Endothelial cell of umbilical vein (primary cell): ENCODE measurements at regions not wholly inside any gene's neighbourhood (a gene's known extent, or its start where the extent isn't known, plus 50 kb on each side); places are given as distances from the start of the nearest gene placed in this dataset.

Experiments
- BruUV-seq: library from RNA; stranded (reverse); fragments of 400-500 nt; replicated peaks from 2 replicates; lab custom pipeline; 2021; lab: Mats Ljungman, UMichigan
- CTCF ChIA-PET: fragments of 300-600, 350-600 bp; sonication (Branson Sonifier 250); formaldehyde crosslinking; loops from one replicate; lab custom pipeline; 2021; ENCODE audit warnings: antibody characterized with exemption, inconsistent platforms; lab: Charles Lee
- POLR2A ChIA-PET: fragments of 300-600, 350-600 bp; sonication (Branson Sonifier 250); formaldehyde crosslinking; loops from one replicate; lab custom pipeline; 2021; ENCODE audit warnings: antibody characterized with exemption, inconsistent platforms; lab: Charles Lee
- DNase-seq: peaks from one replicate; pipeline ENCODE4 v3.0.0-alpha.2; 2011; ENCODE audit warnings: low read depth, low spot score
- FAIRE-seq: peaks from 2 replicates; lab custom pipeline; 2011; peaks lifted over from hg19 to GRCh38; lab: Jason Lieb, UNC
- H2AFZ ChIP-seq: 2 replicates; pipeline ENCODE4 v1.6.0; 2012; ENCODE audit warnings: low read depth, low read length, control low read depth, inconsistent platforms
- H3K27ac ChIP-seq: 2 replicates; pipeline ENCODE4 v1.5.1; 2011; ENCODE audit warnings: low read depth, mild to moderate bottlenecking, control low read depth, low read length, moderate library complexity; ENCODE audit not compliant: insufficient read depth
- H3K27me3 ChIP-seq, 2 experiments: 2 replicates each; pipeline versions ENCODE4 v1.6.0 to v1.6.1; 2011; ENCODE audit warnings: low read length in 2 of 2, mixed read lengths in 1 of 2; ENCODE audit not compliant: control insufficient read depth in 2 of 2, insufficient read depth in 2 of 2
- H3K36me3 ChIP-seq, 2 experiments: 2 replicates in 1 of 2; 3 replicates in 1 of 2; pipeline ENCODE4 v1.5.1; 2011; ENCODE audit warnings: low read length in 2 of 2, mild to moderate bottlenecking in 1 of 2, moderate library complexity in 1 of 2; ENCODE audit not compliant: control insufficient read depth in 2 of 2, insufficient read depth in 2 of 2; ENCODE audit errors: extremely low read depth in 1 of 2
- H3K4me1 ChIP-seq: 3 replicates; pipeline ENCODE4 v1.5.1; 2011; ENCODE audit warnings: mild to moderate bottlenecking, low read length; ENCODE audit not compliant: control insufficient read depth, insufficient read depth; ENCODE audit errors: extremely low read depth
- H3K4me2 ChIP-seq: 2 replicates; pipeline ENCODE4 v1.6.1; 2011; ENCODE audit warnings: low read length, control low read depth, mixed read lengths; ENCODE audit not compliant: insufficient read depth
- H3K4me3 ChIP-seq, 3 experiments: fragments of 200-600 bp in 1 of 3; sonication (generic), shearing (Covaris generic) in 1 of 3; replicated peaks in 1 of 3; 2 replicates each; pipeline ENCODE4 v1.5.1; 2011 to 2016; ENCODE audit warnings: control low read depth in 3 of 3, low read length in 3 of 3, mild to moderate bottlenecking in 2 of 3, inconsistent platforms in 1 of 3, low read depth in 1 of 3, moderate library complexity in 1 of 3; ENCODE audit not compliant: insufficient read depth in 1 of 3
- H3K79me2 ChIP-seq: 2 replicates; pipeline ENCODE4 v1.6.0; 2012; ENCODE audit warnings: low read length, inconsistent platforms; ENCODE audit not compliant: control insufficient read depth, insufficient read depth
- H3K9ac ChIP-seq: replicated peaks from 2 replicates; pipeline ENCODE3; 2011; ENCODE audit warnings: low read length, control low read depth; ENCODE audit not compliant: insufficient read depth; ENCODE audit errors: extremely low read depth
- H3K9me1 ChIP-seq: replicated peaks from 3 replicates; pipeline ENCODE4 v1.6.0; 2011; ENCODE audit warnings: mild to moderate bottlenecking, low read length; ENCODE audit not compliant: control insufficient read depth, insufficient read depth; ENCODE audit errors: extremely low read depth
- H3K9me3 ChIP-seq: replicated peaks from 2 replicates; pipeline ENCODE4 v1.5.1; 2012; ENCODE audit warnings: low read length, inconsistent platforms; ENCODE audit not compliant: control insufficient read depth, insufficient read depth
- H4K20me1 ChIP-seq: replicated peaks from 2 replicates; pipeline ENCODE3; 2011; ENCODE audit warnings: mild to moderate bottlenecking, low read length; ENCODE audit not compliant: control insufficient read depth, insufficient read depth; ENCODE audit errors: extremely low read depth
- CTCF ChIP-seq, 2 donors: IDR thresholded peaks; 1 replicate in 1 of 2; 2 replicates in 1 of 2; pipeline ENCODE4 v1.5.1; 2011; ENCODE audit warnings: low read length in 2 of 2, mild to moderate bottlenecking in 2 of 2, moderate library complexity in 2 of 2, control low read depth in 1 of 2, inconsistent platforms in 1 of 2, low read depth in 1 of 2; ENCODE audit not compliant: insufficient read depth in 1 of 2; ENCODE audit errors: extremely low read depth in 1 of 2
- EZH2 ChIP-seq: IDR thresholded peaks from 2 replicates; pipeline ENCODE4 v1.6.1; 2012; ENCODE audit warnings: borderline replicate concordance, low read depth, mild to moderate bottlenecking, moderate library complexity, low read length, inconsistent platforms; ENCODE audit not compliant: severe bottlenecking
- FOS ChIP-seq: IDR thresholded peaks from 2 replicates; pipeline ENCODE4 v1.6.1; 2011; ENCODE audit warnings: mild to moderate bottlenecking, low read length, moderate library complexity, borderline replicate concordance; ENCODE audit not compliant: insufficient read depth
- GATA2 ChIP-seq: IDR thresholded peaks from 2 replicates; pipeline ENCODE4 v1.7.0; 2011; ENCODE audit warnings: low read depth, mild to moderate bottlenecking, moderate library complexity, mixed read lengths, low read length; ENCODE audit not compliant: insufficient read length, insufficient read depth
- JUN ChIP-seq: IDR thresholded peaks from 2 replicates; pipeline ENCODE4 v1.6.1; 2011; ENCODE audit warnings: borderline replicate concordance, low read depth; ENCODE audit not compliant: insufficient read length, insufficient read depth
- MAX ChIP-seq: IDR thresholded peaks from 2 replicates; pipeline ENCODE4 v1.6.1; 2011; ENCODE audit not compliant: insufficient read depth, insufficient read length
- MYC ChIP-seq: IDR thresholded peaks from one replicate; pipeline ENCODE4 v1.6.1; 2011; ENCODE audit warnings: mild to moderate bottlenecking, low read depth, low read length
- POLR2A ChIP-seq: IDR thresholded peaks from 2 replicates; pipeline ENCODE4 v1.6.1; 2012; ENCODE audit warnings: low read depth, mild to moderate bottlenecking, control low read depth, low read length
- POLR2AphosphoS5 ChIP-seq: IDR thresholded peaks from 2 replicates; pipeline ENCODE4 v1.6.1; 2012; ENCODE audit warnings: low read depth, mild to moderate bottlenecking, control low read depth, low read length, moderate library complexity; ENCODE audit not compliant: insufficient read depth
- dilution Hi-C: fragments of 300-500 bp; cut with MboI; formaldehyde crosslinking; loops from one replicate; pipeline ENCODE4 v1.15.0; 2019; ENCODE audit warnings: low sequenced_read_pairs; ENCODE audit not compliant: extremely low pct_ligation_motif_present
- intact Hi-C: fragments of 100-400 bp; cut with micrococcal nuclease; formaldehyde crosslinking; loops from one replicate; pipeline ENCODE4 v1.10.0; 2022

DNA sequence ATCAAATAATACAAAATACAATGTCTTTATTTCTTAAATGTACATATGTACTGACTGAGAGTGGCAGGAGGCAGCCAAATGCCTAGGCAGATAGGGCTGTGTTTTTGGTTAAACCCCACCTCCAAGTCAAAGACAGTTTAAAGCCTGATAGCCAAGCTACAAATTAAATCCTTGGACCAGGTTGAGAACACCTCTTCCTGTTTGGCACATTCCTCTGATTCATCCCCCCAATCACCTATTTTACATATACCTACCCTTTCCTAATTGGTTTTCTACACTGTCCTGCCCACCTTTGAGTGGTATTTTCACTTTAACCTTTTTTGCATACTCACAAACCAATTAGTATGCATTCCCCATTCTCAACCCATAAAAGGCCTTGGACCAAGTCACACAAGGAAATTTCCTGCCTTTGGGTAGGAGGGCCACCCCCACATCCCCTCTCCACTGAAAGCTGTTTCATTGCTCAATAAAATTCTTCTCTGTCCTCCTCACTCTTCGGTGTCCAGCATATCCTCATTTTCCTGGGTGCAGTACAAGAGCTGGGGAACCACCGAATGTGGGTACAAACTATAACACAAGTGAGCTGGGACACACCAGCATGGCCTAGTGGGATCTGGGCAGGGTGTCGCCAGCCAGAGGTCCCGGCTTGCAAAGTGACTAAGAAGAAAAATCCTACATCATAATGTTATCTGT lies 149.1 kb downstream of the UBE2E3 start:
- H3K27me3 ChIP-seq, result no peaks in the 10 kb centered on the region
- FAIRE-seq (no peak), DNase-seq (no peak)
- H3K36me3 ChIP-seq, result no peaks in the 10 kb centered on the region
- dilution Hi-C loops, result no loop called here
- no peak overlapping the region for H3K9ac ChIP-seq
- TF ChIP-seq GATA2, result no peak
- TF ChIP-seq EZH2, result no peak
- no peak for TF ChIP-seq MYC
- no peak for TF ChIP-seq JUN
- TF ChIP-seq POLR2A, result no peak
- TF ChIP-seq CTCF (IDR thresholded peaks at IDR 0.05; ENCODE audit: extremely low read depth in 1 of 2, insufficient read depth in 1 of 2, low read depth in 1 of 2, low read length in 2 of 2), result no peak
- no peak for TF ChIP-seq POLR2AphosphoS5
- TF ChIP-seq MAX, result no peak
- no peak for TF ChIP-seq FOS
- no peaks in the 10 kb centered on the region for H3K79me2 ChIP-seq
- no peak overlapping the region for H3K4me2 ChIP-seq
- intact Hi-C loops, result no loop called here
- no peaks in the 10 kb centered on the region for H3K9me1 ChIP-seq
- ChIA-PET CTCF (no interaction called here), POLR2A (no interaction called here)
- H3K27ac ChIP-seq, result no peak overlapping the region
- H3K4me1 ChIP-seq, result peaks cover 4% of the 10 kb centered on the region
- no peaks in the 10 kb centered on the region for H3K9me3 ChIP-seq
- H4K20me1 ChIP-seq, result no peaks in the 10 kb centered on the region
- no peak overlapping the region for H3K4me3 ChIP-seq
- H2AFZ ChIP-seq, result no peak overlapping the region
- BruUV-seq, result no TSS peak
